GM12878 (cell line): ENCODE measurements at regions not wholly inside any gene's neighbourhood (a gene's known extent, or its start where the extent isn't known, plus 50 kb on each side); places are given as distances from the start of the nearest gene placed in this dataset.

Experiments used
- ATAC-seq: fragments of 200-7000 bp; cut with Tn5 transposase; 3 replicates; pipeline ENCODE4 v1.9.1; 2020; ENCODE audit warnings: mild to moderate bottlenecking, moderate library complexity
- BruUV-seq: library from RNA; stranded (reverse); fragments of 400-500 nt; replicated peaks from 2 replicates; lab custom pipeline; 2021; lab: Mats Ljungman, UMichigan
- CTCF ChIA-PET: fragments of 300-600 bp; sonication (Branson Sonifier 250); formaldehyde crosslinking; extraction: SDS; loops from one replicate; lab custom pipeline; 2021; ENCODE audit warnings: inconsistent platforms; lab: Yijun Ruan, JAX
- POLR2A ChIA-PET: fragments of 350-600 bp; formaldehyde crosslinking; extraction: SDS; loops from one replicate; lab custom pipeline; 2021; ENCODE audit warnings: inconsistent platforms; lab: Charles Lee
- RAD21 ChIA-PET: fragments of 300-600 bp; sonication (Branson Sonifier 250); formaldehyde crosslinking; loops from one replicate; lab custom pipeline; 2023; ENCODE audit warnings: antibody characterized with exemption; ENCODE audit not compliant: unreplicated experiment; lab: Charles Lee
- SMC1A ChIA-PET: fragments of 300-600 bp; sonication (Branson Sonifier 250); formaldehyde crosslinking; loops from one replicate; lab custom pipeline; 2023; ENCODE audit not compliant: unreplicated experiment, uncharacterized antibody; lab: Charles Lee
- DNase-seq: peaks from one replicate; pipeline ENCODE4 v3.0.0-alpha.2; 2011; ENCODE audit warnings: low read depth, low spot score
- FAIRE-seq: peaks from 3 replicates; lab custom pipeline; 2011; peaks lifted over from hg19 to GRCh38; lab: Jason Lieb, UNC
- H2AFZ ChIP-seq: 2 replicates; pipeline ENCODE4 v1.6.0; 2011; ENCODE audit warnings: low read depth, low read length, control low read depth; ENCODE audit not compliant: control insufficient read depth
- H3K27ac ChIP-seq: 2 replicates; pipeline ENCODE4 v1.5.1; 2011; ENCODE audit warnings: control low read depth; ENCODE audit not compliant: control insufficient read depth, insufficient read depth
- H3K27me3 ChIP-seq, 2 experiments: replicated peaks in 1 of 2; 2 replicates each; pipeline versions ENCODE4 v1.6.0 to v1.6.1; 2011; ENCODE audit warnings: low read length in 1 of 2; ENCODE audit not compliant: control insufficient read depth in 2 of 2, insufficient read depth in 2 of 2
- H3K36me3 ChIP-seq, 2 experiments: 2 replicates each; pipeline ENCODE4 v1.5.1; 2011; ENCODE audit warnings: low read length in 1 of 2; ENCODE audit not compliant: control insufficient read depth in 2 of 2, insufficient read depth in 2 of 2
- H3K4me1 ChIP-seq: 2 replicates; pipeline ENCODE4 v1.6.1; 2011; ENCODE audit warnings: mild to moderate bottlenecking, low read length, moderate library complexity, mixed read lengths; ENCODE audit not compliant: control insufficient read depth, insufficient read depth
- H3K4me2 ChIP-seq: 2 replicates; pipeline ENCODE4 v1.6.0; 2011; ENCODE audit warnings: control low read depth; ENCODE audit not compliant: control insufficient read depth, insufficient read depth
- H3K4me3 ChIP-seq: fragments of 200-600 bp; sonication (generic); 2 replicates; pipeline ENCODE4 v1.5.1; 2016
- H3K79me2 ChIP-seq: 2 replicates; pipeline ENCODE4 v1.6.0; 2011; ENCODE audit warnings: low read length; ENCODE audit not compliant: control insufficient read depth, insufficient read depth
- H3K9ac ChIP-seq: 2 replicates; pipeline ENCODE4 v1.8.0; 2011; ENCODE audit warnings: low read length, control low read depth, mixed read lengths; ENCODE audit not compliant: control insufficient read depth, insufficient read depth
- H3K9me3 ChIP-seq: replicated peaks from 3 replicates; pipeline ENCODE4 v1.5.1; 2011; ENCODE audit warnings: mild to moderate bottlenecking, low read length; ENCODE audit not compliant: control insufficient read depth, insufficient read depth
- H4K20me1 ChIP-seq: 2 replicates; pipeline ENCODE4 v1.6.0; 2011; ENCODE audit not compliant: control insufficient read depth, insufficient read depth
- GABPA ChIP-seq: IDR thresholded peaks from 2 replicates; pipeline ENCODE4 v1.6.1; 2014; ENCODE audit warnings: antibody characterized with exemption, low read depth, mild to moderate bottlenecking, inconsistent platforms
- HDAC6 ChIP-seq: fragments of 200-600 bp; sonication (generic); IDR thresholded peaks from one replicate; pipeline ENCODE4 v1.8.0; 2017; ENCODE audit warnings: antibody characterized with exemption; ENCODE audit not compliant: unreplicated experiment
- MEF2B ChIP-seq: fragments of 450-650 bp; IDR thresholded peaks from 2 replicates; pipeline ENCODE4 v1.6.1; 2018; ENCODE audit warnings: mild to moderate bottlenecking, moderate library complexity; ENCODE audit not compliant: partially characterized antibody, poor library complexity, severe bottlenecking
- NR2C2 ChIP-seq: IDR thresholded peaks from 2 replicates; pipeline ENCODE4 v1.6.1; 2011; ENCODE audit warnings: borderline replicate concordance, low read depth; ENCODE audit not compliant: control insufficient read depth, insufficient read length
- NR2F1 ChIP-seq: fragments of 450-650 bp; conservative IDR thresholded peaks from 2 replicates; pipeline ENCODE4 v1.6.1; 2017; ENCODE audit warnings: mild to moderate bottlenecking
- PAX5 ChIP-seq: IDR thresholded peaks from 2 replicates; pipeline ENCODE4 v1.6.1; 2011; ENCODE audit warnings: low read depth, low read length, borderline replicate concordance
- POLR2AphosphoS5 ChIP-seq: IDR thresholded peaks from 2 replicates; pipeline ENCODE4 v1.6.1; 2011; ENCODE audit warnings: mild to moderate bottlenecking, low read length, inconsistent platforms
- SRF ChIP-seq, 2 experiments: IDR thresholded peaks; 2 replicates each; pipeline ENCODE4 v1.6.1; 2011; ENCODE audit warnings: low read depth in 2 of 2, low read length in 2 of 2, mild to moderate bottlenecking in 1 of 2, moderate library complexity in 1 of 2
- SUZ12 ChIP-seq: fragments of 200-600 bp; sonication (generic); IDR thresholded peaks from one replicate; pipeline ENCODE4 v1.6.1; 2018; ENCODE audit warnings: antibody characterized with exemption, mild to moderate bottlenecking; ENCODE audit not compliant: unreplicated experiment
- TARDBP ChIP-seq: IDR thresholded peaks from 2 replicates; pipeline ENCODE4 v1.6.1; 2016; ENCODE audit warnings: borderline replicate concordance
- ZBTB33 ChIP-seq: fragments of 450-650 bp; IDR thresholded peaks from 2 replicates; pipeline ENCODE4 v1.6.1; 2017; ENCODE audit warnings: mild to moderate bottlenecking
- WGBS: methylation state at CpG from one replicate; pipeline ENCODE4 v1.1.6; 2016; ENCODE audit warnings: low lambda C conversion rate; ENCODE audit not compliant: insufficient replicate concordance, insufficient coverage; ENCODE audit errors: missing lambda C conversion rate; 5-methylcytosine and 5-hydroxymethylcytosine counted together
- in situ Hi-C: fragments of 300-500 bp; cut with MboI; formaldehyde crosslinking; loops from 9 replicates; pipeline ENCODE4 v1.14.3; 2018; ENCODE audit warnings: mixed read lengths
- intact Hi-C: fragments of 100-400 bp; cut with micrococcal nuclease; formaldehyde crosslinking; loops from one replicate; pipeline ENCODE4 v1.14.2; 2022; ENCODE audit not compliant: unreplicated experiment
- TF ChIP-seq, protein P1 (sequence below): fragments of 450-650 bp; IDR thresholded peaks from 2 replicates; pipeline ENCODE4 v1.6.1; 2016; ENCODE audit warnings: mild to moderate bottlenecking
- TF ChIP-seq, protein P2 (sequence below): fragments of 450-650 bp; formaldehyde crosslinking; IDR thresholded peaks from 2 replicates; pipeline ENCODE4 v1.4.0; 2020; ENCODE audit warnings: mild to moderate bottlenecking, moderate library complexity
- TF ChIP-seq, protein P3 (sequence below): fragments of 450-650 bp; IDR thresholded peaks from 2 replicates; pipeline ENCODE4 v1.6.1; 2018; ENCODE audit warnings: borderline replicate concordance, mild to moderate bottlenecking; ENCODE audit not compliant: partially characterized antibody

DNA sequence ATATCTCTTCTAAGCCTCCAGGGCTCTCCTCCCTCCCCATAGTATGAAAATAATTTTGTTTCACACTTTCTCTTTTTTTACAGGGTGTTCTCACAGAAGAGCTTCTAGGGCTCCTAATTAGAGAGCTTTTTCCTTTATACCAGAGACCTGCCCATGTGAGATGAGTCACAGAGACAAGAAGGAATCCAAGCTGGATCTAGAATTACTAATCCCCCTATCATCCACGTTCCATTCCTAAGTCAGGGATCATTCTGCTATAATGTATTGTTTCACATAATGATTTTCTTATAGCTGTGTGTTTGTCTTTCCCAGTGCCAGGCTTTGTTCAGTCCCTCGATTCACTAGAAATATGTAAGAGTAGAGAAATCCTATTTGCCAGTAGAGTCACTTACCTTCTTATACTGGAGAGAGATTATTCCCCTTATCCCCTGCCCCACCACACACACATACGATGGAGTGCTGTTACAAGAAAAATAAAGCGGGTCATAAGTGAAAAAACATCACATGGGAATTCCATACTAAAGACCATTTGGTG lies 778.3 kb upstream of the LRRC4C start:
- FAIRE-seq (no peak), DNase-seq (no peak), ATAC-seq (no peak)
- ChIA-PET SMC1A (interaction anchor here (0.8 to 1.0 kb wide), 2 partner anchors 8 to 12 kb away, joined by 3 read pairs; no protein-coding TSS in a partner anchor), RAD21 (no interaction called here), CTCF (interaction anchor here (0.7 kb wide), 1 partner anchor 41 kb away, joined by 3 read pairs; no protein-coding TSS in a partner anchor), POLR2A (no interaction called here)
- Histone ChIP-seq H3K27ac (no peak overlapping the region), H3K4me1 (no peaks in the 10 kb centered on the region), H2AFZ (no peak overlapping the region), H3K4me2 (no peak overlapping the region), H3K27me3 (no peaks in the 10 kb centered on the region), H3K79me2 (no peaks in the 10 kb centered on the region), H3K9me3 (no peaks in the 10 kb centered on the region), H3K4me3 (no peak overlapping the region), H3K9ac (no peak overlapping the region), H3K36me3 (no peaks in the 10 kb centered on the region), H4K20me1 (no peaks in the 10 kb centered on the region)
- no TSS peak for BruUV-seq
- 2% methylated on average over 4 of the region's 4 CpGs for WGBS
- intact Hi-C loops (no loop called here), in situ Hi-C loops (no loop called here)
- TF ChIP-seq TARDBP (no peak), PAX5 (no peak), NR2F1 (no peak), SRF (IDR thresholded peaks at IDR 0.05; ENCODE audit: low read depth in 2 of 2, low read length in 2 of 2) (no peak), GABPA (no peak), ZBTB33 (no peak), MEF2B (no peak), POLR2AphosphoS5 (no peak), HDAC6 (no peak), NR2C2 (no peak), SUZ12 (no peak)
- TF ChIP-seq, protein P1, sequence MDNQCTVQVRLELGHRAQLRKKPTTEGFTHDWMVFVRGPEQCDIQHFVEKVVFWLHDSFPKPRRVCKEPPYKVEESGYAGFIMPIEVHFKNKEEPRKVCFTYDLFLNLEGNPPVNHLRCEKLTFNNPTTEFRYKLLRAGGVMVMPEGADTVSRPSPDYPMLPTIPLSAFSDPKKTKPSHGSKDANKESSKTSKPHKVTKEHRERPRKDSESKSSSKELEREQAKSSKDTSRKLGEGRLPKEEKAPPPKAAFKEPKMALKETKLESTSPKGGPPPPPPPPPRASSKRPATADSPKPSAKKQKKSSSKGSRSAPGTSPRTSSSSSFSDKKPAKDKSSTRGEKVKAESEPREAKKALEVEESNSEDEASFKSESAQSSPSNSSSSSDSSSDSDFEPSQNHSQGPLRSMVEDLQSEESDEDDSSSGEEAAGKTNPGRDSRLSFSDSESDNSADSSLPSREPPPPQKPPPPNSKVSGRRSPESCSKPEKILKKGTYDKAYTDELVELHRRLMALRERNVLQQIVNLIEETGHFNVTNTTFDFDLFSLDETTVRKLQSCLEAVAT: no peak
- TF ChIP-seq, protein P2, sequence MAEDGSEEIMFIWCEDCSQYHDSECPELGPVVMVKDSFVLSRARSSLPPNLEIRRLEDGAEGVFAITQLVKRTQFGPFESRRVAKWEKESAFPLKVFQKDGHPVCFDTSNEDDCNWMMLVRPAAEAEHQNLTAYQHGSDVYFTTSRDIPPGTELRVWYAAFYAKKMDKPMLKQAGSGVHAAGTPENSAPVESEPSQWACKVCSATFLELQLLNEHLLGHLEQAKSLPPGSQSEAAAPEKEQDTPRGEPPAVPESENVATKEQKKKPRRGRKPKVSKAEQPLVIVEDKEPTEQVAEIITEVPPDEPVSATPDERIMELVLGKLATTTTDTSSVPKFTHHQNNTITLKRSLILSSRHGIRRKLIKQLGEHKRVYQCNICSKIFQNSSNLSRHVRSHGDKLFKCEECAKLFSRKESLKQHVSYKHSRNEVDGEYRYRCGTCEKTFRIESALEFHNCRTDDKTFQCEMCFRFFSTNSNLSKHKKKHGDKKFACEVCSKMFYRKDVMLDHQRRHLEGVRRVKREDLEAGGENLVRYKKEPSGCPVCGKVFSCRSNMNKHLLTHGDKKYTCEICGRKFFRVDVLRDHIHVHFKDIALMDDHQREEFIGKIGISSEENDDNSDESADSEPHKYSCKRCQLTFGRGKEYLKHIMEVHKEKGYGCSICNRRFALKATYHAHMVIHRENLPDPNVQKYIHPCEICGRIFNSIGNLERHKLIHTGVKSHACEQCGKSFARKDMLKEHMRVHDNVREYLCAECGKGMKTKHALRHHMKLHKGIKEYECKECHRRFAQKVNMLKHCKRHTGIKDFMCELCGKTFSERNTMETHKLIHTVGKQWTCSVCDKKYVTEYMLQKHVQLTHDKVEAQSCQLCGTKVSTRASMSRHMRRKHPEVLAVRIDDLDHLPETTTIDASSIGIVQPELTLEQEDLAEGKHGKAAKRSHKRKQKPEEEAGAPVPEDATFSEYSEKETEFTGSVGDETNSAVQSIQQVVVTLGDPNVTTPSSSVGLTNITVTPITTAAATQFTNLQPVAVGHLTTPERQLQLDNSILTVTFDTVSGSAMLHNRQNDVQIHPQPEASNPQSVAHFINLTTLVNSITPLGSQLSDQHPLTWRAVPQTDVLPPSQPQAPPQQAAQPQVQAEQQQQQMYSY (CRISPR knock-in tag): no peak
- TF ChIP-seq, protein P3, sequence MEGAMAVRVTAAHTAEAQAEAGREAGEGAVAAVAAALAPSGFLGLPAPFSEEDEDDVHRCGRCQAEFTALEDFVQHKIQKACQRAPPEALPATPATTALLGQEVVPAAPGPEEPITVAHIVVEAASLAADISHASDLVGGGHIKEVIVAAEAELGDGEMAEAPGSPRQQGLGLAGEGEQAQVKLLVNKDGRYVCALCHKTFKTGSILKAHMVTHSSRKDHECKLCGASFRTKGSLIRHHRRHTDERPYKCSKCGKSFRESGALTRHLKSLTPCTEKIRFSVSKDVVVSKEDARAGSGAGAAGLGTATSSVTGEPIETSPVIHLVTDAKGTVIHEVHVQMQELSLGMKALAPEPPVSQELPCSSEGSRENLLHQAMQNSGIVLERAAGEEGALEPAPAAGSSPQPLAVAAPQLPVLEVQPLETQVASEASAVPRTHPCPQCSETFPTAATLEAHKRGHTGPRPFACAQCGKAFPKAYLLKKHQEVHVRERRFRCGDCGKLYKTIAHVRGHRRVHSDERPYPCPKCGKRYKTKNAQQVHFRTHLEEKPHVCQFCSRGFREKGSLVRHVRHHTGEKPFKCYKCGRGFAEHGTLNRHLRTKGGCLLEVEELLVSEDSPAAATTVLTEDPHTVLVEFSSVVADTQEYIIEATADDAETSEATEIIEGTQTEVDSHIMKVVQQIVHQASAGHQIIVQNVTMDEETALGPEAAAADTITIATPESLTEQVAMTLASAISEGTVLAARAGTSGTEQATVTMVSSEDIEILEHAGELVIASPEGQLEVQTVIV: no peak
